ENCODE measurements at regions not wholly inside any gene's neighbourhood (a gene's known extent, or its start where the extent isn't known, plus 50 kb on each side); places are given as distances from the start of the nearest gene placed in this dataset.

DNA sequence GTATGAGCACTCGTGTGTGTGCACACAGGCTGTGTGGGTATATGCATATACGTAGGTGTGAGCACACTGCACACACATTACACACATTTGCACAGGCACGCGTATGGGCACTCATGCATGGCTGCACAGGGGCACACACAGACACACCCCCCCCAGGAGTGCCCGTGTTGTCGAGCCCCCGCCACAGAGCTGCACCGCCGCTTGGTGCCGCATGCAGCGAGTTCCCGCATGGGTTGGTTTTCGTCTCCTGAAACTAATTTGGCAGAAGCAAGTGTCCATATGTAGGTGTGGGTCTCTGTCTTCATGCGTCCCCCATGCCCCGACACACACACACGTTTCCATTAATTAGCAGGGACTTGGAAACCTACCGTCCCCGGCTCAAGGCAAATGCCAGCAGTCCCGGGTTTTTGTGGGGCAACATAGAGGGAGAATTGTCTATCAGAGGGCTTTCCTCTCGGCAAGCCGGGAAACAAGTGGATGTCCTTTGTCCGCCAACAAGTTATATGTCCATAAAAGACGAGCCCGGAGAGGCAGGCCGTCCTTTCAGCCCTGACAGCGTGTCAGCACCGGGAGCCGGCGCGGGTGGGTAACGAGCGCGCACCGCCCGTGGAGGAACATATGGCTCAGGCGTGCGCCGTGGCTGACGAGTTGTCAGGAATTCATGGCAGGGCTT, 1291.7 kb downstream of the BRD1 start:
- intact Hi-C loops (cut with DNase I), result no loop called here
- Histone ChIP-seq H3K9me3 (replicated peaks in 1 of 3) (no peaks in the 10 kb centered on the region), H3K27ac (no peak overlapping the region), H3K4me3 (no peak overlapping the region), H3K27me3 (no peaks in the 10 kb centered on the region), H3K36me3 (replicated peaks in 1 of 2) (no peaks in the 10 kb centered on the region), H3K4me1 (replicated peaks in 1 of 2) (no peaks in the 10 kb centered on the region)
- no peak for TF ChIP-seq POLR2A (IDR thresholded peaks at IDR 0.05)
- TF ChIP-seq, protein P1, sequence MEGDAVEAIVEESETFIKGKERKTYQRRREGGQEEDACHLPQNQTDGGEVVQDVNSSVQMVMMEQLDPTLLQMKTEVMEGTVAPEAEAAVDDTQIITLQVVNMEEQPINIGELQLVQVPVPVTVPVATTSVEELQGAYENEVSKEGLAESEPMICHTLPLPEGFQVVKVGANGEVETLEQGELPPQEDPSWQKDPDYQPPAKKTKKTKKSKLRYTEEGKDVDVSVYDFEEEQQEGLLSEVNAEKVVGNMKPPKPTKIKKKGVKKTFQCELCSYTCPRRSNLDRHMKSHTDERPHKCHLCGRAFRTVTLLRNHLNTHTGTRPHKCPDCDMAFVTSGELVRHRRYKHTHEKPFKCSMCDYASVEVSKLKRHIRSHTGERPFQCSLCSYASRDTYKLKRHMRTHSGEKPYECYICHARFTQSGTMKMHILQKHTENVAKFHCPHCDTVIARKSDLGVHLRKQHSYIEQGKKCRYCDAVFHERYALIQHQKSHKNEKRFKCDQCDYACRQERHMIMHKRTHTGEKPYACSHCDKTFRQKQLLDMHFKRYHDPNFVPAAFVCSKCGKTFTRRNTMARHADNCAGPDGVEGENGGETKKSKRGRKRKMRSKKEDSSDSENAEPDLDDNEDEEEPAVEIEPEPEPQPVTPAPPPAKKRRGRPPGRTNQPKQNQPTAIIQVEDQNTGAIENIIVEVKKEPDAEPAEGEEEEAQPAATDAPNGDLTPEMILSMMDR (IDR thresholded peaks at IDR 0.05), result no peak
- WGBS, 4 donors, result 71 to 83% (median 79%) methylated on average over 27 to 39 of the region's 39 CpGs
- no peak for DNase-seq

GRCh38 chr22:48534395-48534958, 1293.2 kb downstream of the BRD1 start:
- Histone ChIP-seq H3K27ac (no peak overlapping the region), H3K9me3 (replicated peaks in 1 of 3) (no peaks in the 10 kb centered on the region), H3K4me3 (no peak overlapping the region), H3K27me3 (no peaks in the 10 kb centered on the region), H3K36me3 (replicated peaks in 1 of 2) (no peaks in the 10 kb centered on the region), H3K4me1 (replicated peaks in 1 of 2) (no peaks in the 10 kb centered on the region)
- no peak for DNase-seq
- intact Hi-C loops (cut with DNase I), result no loop called here
- WGBS, 4 donors, result 48 to 68% (median 66%) methylated on average over 6 to 22 of the region's 22 CpGs
- TF ChIP-seq, protein P1 (IDR thresholded peaks at IDR 0.05), result no peak
- no peak for TF ChIP-seq POLR2A (IDR thresholded peaks at IDR 0.05)

- Histone ChIP-seq H3K9me3 (replicated peaks in 1 of 3) (no peaks in the 10 kb centered on the region), H3K27me3 (no peaks in the 10 kb centered on the region), H3K4me3 (no peak overlapping the region), H3K4me1 (replicated peaks in 1 of 2) (no peaks in the 10 kb centered on the region), H3K36me3 (replicated peaks in 1 of 2) (no peaks in the 10 kb centered on the region), H3K27ac (no peak overlapping the region)
- 74 to 85% (median 79%) methylated on average over 12 of the region's 12 CpGs for WGBS, 4 donors
- intact Hi-C loops (cut with DNase I), result no loop called here
- DNase-seq, result no peak
- TF ChIP-seq, protein P1 (IDR thresholded peaks at IDR 0.05), result no peak
- TF ChIP-seq POLR2A (IDR thresholded peaks at IDR 0.05), result no peak
Measured at GRCh38 chr22:48532986-48533385, 1294.7 kb downstream of the BRD1 start.

GRCh38 chr22:48531761-48532435, 1295.8 kb downstream of the BRD1 start:
- no peaks in the 10 kb centered on the region for H3K4me1 ChIP-seq (replicated peaks in 1 of 2)
- H3K27me3 ChIP-seq, result no peaks in the 10 kb centered on the region
- no peaks in the 10 kb centered on the region for H3K36me3 ChIP-seq (replicated peaks in 1 of 2)
- no peaks in the 10 kb centered on the region for H3K9me3 ChIP-seq (replicated peaks in 1 of 3)
- 70 to 81% (median 75%) methylated on average over 13 to 20 of the region's 20 CpGs for WGBS, 4 donors
- H3K4me3 ChIP-seq, result no peak overlapping the region
- intact Hi-C loops (cut with DNase I), result no loop called here
- TF ChIP-seq, protein P1 (IDR thresholded peaks at IDR 0.05), result no peak
- TF ChIP-seq POLR2A (IDR thresholded peaks at IDR 0.05), result no peak
- H3K27ac ChIP-seq, result no peak overlapping the region
- no peak for DNase-seq

Data from adrenal gland (tissue), 9 donors.